AG08396 (cell line): ENCODE measurements at regions not wholly inside any gene's neighbourhood (a gene's known extent, or its start where the extent isn't known, plus 50 kb on each side); places are given as distances from the start of the nearest gene placed in this dataset.

Experiments used
- DNase-seq: peaks from one replicate; pipeline ENCODE4 v3.0.0; 2012; ENCODE audit warnings: low spot score, mixed read lengths

DNA sequence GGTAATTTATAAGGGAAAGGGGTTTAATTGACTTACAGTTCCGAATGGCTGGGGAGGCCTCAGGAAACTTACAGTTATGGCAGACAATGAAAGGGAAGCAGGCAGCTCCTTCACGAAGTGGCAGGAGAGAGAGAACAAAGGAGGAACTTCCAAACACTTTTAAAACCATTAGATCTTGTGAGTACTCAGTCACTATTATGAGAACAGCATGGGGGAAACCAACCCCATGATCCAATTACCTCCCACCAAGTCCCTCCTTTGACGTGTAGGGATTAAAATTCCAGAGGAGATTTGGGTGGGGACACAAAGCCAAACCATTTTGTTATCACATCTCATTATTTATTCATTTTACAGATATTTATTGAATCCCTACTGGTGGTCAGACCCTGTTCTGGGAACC lies 822.8 kb downstream of the GALC start:
- no peak for DNase-seq

DNA sequence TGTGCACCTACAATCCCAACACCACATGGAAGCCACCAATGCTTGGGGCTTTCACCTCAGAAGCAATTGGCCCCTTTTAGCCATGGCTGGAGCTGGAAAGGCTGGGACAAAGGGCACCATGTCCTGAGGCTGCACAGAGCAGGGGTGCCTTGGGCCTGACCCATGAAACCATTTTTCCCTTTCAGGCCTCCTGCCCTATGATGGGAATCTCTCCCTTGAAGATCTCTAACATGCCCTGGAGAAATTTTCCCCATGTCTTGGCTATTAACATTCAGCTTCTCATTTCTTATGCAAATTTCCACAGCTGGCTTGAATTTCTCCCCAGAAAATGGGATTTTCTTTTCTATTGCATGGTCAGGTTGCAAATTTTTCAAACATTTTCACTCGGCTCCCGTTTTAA lies 823.6 kb downstream of the GALC start:
- no peak for DNase-seq

DNA sequence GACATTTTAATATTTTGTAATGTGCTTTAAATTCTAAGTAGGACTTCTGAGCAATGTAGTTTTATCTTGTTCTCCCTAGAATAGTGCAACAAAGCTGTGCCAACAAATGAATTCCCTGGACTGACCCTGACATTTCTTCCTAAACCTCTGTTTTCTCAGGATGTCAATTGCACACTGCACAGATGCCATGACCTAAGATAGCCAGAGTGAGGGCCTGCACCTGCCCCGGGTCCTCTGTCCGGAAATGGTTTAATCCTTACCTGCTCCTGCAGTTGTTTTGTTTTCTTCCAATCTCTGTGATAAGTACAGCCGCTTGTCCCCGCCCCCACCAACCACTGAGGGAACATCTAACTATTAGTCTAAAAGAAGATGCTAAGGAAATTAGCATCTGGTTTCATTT lies 831.5 kb downstream of the GALC start:
- DNase-seq: no peak

DNA sequence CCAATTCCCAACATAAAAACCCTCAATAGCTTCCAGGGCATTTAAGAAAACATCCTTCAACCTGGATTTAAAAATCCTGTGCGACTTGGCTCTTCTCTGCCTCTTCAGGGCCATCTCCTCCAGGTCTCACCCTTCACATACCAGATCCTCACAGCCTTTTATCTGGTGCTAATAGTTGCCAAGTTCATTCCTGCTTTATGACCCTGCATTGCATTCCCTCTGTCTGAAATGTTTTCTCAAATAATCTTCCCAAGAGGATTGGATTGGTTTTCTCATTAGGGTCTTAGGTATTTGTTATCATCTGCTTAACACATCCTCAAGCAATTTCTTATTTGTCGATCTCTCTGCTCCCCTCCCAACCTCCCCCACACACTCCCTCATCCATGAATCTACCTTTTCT lies 832.0 kb downstream of the GALC start:
- DNase-seq: no peak

DNA sequence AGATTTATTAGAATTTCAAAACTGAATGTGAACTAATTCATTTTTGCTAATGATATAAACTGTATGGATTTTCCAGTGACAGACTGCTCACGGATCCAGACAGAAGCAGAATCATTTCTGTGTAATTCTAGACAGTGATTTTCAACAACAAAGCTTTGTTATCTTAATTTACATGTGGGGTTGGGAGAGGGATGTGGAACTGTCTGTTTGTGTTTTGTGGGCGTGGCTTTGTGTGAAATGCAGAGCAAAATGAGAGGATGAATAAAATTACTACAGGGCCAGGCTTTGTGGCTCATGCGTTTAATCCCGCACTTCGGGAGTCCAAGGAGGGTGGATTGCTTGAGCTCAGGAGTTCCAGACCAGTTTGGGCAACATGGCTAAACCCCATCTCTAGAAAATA lies 834.7 kb downstream of the GALC start:
- no peak for DNase-seq

DNA sequence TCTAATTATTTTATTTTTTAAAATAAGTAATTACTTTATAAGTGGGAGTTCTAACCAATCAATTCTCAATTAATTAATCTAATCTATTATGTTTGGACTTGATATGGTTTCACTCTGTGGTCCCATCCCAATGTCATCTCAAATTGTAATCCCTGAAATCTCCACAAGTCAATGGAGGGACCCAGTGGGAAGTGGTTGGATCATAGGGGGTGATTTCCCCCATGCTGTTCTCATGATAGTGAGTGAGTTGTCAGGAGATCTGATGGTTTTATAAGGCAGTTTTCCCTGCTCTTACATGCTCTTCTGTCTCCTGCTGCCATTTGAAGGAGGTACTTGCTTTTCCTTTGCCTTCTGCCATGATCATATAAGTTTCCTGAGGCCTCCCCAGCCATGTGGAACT lies 836.1 kb downstream of the GALC start:
- DNase-seq: no peak

DNA sequence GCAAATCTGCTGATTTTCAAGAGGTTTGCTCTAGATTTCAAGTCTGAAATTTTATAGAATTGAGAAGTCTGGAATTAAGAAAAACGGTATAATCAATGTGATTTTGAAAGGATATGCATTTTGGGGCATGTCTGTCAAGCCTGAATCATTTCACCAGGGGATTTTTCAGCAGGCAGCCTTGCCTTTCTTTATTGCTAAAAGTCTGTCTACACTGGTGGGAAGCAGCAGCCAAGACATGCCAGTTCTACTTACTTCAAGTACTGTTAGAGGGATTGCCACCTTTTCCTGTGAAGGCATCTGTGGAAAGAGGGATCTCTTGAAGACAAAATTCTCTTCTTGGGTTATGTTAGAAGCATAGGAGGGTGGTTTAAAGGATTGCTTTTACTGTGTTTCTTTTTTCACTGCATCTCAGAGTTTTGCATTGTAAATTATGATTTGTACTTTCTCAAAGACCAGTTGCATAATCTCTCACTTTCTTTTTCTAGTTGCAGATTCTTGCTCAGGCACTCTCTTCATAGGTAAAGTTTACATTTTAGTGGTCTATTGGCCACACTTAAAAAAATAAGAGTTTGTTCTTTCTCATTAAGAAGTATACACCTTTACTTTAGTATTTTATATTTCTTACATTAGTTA lies 837.0 kb downstream of the GALC start:
- DNase-seq: no peak

DNA sequence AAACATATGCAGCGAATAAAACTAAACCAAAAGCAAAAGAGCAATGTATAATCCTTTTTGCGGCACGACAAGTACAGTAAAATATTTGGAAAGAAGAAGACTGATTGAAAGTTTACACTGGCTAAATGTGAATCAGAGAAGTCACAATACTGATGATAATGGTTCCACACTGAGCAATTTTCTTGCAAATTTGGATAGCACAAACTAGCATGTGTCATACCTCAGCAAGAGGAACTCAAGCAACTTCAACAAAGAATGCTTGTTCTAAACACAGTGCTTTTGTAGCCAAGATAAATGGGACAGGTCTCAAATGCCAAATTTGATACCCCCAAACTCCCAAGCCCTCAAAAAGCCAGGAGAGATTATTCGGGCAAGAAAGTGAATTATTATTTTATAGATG lies 839.1 kb downstream of the GALC start:
- no peak for DNase-seq

DNA sequence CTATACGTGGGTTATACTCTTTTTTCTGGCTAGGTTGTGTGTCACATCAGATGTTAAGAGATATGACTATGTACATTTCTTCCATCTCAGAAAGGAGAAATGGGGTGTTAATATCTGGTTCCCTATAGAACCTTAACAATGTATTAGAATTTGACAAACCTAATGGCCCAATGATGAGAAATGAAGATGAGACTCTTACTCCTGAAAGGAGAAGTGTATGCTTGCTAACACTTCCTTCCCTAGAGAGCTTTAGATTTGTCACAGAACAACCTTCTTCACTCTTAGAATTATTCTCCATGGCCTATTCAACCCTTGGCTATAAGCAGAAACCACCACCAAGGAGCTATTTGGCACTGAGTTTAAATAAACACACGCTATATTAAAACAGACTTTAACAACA lies 839.6 kb downstream of the GALC start:
- DNase-seq: no peak

DNA sequence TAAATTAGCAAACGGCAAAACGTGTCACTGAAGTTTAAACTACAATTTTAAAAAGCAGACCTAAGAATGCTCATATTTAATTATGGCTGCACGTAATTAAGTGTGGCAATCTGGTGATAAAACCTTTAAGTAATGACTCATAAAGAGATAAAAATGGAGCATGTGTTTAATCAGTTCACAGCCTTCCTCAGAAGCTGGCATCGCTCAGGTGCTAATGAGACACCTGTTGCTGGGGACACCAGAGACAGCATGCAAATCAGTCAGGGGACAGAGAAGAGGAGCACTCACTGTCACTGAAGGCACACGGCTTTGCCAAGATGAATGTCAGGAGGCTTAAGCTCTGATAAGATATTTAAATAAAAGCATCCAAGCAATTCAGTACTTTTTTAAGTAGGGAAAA lies 840.3 kb downstream of the GALC start:
- no peak for DNase-seq

DNA sequence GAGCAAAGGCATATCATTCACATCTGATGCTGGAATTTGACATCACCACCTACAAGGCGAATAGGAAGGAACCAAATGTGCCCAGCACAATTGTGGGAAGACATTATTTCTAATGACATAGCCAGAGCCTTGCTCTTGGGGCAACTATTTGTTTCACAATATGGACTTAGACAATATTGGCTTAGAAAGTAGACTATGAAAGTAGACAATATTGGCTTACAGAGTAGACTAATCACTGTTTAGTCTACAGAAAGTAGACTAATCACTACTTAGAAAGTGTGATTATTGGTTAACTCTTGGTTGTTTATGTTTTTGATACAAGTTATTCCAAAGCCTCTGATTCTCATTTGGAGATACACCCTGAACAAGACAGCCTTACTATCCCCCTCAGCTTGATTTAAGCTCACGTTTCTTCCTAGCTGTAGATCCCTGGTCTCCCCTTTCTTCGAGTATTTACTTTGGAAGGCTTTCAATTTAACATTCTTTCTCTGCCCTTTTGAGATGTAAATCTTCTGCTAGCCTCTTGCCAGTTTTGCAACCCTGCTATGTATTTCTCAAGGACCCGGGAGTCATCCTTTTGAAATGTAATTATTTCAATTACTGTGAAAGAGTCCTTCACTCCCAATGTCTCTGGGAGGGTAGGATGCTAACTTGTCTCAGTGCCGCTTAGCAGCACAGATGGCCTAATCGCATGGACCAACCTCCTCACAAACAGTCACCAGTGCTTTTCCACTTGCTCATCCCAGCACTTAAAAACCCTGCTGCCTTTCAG lies 843.2 kb downstream of the GALC start:
- DNase-seq: peak; percentile 52

DNA sequence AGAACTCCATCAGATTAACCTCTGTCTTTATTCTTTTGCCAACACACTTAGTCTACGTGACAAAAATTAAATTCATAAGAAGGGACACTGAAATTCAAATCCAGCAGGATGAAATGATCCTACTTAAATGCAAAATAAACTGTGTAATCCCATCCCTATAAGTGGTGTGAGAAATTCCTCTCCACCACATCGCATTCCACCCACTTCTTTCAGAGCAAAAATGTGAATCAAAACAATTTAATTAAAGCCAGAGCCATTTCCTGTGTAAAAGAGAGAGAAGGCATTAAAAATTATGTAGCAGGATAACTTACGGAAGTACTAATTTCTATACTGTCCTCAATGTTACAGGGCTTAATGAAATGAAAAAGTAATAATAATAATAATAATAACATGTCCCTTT lies 844.3 kb downstream of the GALC start:
- DNase-seq: no peak

DNA sequence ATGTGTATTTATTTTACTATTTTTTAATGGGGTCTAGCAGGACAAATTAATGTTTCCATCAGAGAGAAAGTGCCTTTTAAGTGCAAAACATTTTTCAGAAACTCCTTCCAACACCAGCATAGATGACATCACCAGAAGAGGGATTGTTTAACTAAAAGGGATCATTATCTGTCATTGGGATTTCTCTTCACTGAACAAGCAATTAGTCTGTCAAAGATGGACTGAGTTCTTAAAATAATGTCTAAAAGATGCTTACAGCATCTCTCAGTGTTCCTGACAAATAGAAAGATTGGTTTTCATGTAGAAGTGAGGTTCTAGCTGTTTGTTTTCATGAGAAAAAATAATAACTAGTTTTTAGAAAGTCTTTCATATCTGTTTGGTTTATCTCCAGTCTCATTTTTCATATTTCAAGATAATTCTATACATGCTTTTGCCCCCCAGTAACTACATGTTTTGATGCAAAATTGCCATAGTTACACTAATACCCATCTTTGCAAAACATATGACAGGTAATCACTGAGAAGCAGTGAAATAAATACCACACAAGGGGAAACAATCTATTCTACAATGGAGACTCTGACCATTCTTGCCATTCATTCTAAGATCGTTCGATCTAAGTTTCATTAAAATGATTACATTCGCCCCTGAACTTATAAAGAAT lies 850.3 kb downstream of the GALC start:
- DNase-seq: no peak

DNA sequence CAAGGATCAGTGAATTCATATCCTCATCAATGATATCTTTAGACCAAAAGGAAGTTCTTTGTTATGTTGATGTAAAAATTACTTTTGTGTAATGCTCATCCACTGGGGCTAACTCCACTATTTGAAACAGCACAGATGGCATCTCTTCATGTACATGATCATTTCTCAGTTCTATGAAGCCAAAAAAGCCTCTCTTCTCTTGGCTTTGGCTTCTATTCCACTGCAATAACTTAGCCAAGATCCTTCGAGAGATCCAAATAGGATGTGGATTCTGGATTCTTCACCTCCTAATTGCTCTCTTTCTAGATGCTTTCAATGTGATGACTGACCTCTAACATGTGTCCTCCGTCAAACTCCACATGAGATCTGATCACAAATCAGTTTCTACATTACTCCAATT lies 851.2 kb downstream of the GALC start:
- no peak for DNase-seq

DNA sequence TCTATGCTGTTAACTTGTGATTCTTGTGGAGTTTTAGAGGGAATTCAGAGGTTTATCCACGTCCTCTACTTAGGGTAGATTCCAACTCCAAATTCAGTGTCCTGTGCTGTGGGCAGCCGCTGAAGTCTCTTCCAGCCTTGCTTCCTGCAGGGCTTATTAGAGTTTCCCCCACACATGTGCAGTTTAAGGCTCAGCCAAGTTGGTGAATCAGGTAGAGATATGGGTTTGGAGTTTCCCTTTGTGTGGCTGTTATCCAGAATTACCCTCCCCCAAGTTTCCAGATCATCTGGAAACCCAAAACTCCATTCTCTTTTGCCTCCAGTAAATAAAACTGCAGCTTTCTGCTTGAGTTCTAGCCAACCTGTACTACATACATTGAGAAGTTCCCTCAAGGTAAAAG lies 853.7 kb downstream of the GALC start:
- DNase-seq: no peak

DNA sequence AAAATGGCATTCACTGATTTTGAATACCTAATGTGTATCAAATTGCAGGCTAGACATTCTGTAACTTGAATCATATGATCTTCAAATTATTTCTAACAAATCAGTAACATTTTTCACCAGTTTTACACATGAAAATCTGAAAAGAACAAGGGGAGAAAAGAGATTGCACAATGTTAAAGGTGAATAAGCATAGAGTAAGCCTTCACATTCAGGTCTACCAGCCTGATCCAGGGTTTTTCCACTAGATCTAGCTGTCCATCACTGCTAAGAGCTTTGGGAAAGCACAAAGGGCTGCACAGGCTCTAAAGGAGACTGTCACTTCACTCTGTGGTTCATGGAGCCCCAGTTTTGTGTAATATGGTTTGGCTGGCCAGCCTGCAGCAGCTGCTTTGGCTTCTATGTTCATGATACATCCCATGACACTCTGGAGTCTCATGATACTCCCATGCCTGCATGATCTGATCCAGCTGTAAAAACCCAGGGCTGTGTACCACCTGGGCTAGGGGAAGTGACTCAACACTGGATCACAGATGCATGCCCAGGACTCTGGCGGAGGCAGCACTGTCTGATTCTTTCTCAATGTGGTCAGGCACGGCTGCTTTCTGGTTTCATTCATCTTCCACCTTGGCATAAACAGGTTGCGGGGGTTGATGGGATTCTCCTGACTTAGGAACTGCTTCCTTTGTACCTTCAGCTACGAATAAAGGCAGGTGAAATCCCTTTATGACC lies 859.7 kb downstream of the GALC start:
- peak; percentile 61 for DNase-seq

DNA sequence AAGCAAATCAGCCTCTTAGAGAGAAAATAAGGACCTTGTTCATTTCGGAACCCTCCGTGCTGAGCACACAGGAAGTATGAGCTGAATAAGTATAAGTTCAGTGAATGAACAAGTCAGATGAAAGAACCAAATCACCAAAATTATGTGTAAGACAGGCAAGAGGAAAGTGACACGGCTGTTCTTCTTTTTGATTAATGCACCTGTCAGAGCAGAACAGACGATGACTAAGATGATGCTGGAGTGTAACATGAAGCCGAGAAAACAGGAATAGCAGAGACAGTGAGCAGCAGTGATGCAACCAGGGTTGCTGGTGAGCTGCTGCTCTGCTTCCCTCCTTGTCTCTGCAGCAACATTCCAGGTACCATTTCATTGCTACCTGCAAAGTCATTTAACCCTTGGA lies 861.1 kb downstream of the GALC start:
- peak; percentile 29 for DNase-seq

DNA sequence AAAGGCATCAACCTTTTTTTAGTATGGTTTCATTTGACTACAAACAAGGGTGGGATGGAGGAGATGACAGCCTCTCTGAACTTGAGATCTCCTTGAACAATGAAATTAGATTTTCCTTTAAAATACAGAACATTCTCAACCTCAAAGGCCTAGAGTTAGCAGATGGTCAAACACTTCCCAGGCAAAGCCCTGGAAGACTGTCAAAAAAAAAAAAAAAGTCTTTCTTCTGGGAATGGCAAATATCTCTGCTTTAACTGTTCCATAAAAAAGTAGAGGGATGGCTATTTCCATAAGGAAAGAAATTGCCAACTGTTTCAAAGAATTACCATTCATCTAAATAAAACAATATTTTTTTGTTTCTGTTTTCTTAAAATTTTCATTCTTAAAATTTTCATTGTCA lies 870.8 kb downstream of the GALC start:
- DNase-seq: no peak

DNA sequence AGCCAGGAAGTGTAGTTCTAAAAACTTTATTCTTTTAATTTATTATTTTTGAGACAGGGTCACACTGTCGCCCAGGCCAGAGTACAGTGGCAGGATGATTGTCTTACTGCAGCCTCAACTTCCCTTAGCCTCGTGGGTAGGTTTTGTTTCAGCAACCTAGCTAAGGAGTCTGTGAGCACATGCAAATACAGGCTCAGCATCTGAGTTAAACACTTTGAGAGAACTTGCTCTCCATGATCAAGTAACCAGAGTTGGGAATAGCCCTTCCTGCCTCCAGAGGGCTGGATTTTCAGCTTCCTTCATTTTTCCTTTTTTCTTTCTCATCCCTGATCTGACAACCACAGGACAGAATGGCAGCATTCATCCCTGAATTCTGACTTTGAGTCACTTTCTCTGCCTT lies 871.3 kb downstream of the GALC start:
- DNase-seq: no peak

DNA sequence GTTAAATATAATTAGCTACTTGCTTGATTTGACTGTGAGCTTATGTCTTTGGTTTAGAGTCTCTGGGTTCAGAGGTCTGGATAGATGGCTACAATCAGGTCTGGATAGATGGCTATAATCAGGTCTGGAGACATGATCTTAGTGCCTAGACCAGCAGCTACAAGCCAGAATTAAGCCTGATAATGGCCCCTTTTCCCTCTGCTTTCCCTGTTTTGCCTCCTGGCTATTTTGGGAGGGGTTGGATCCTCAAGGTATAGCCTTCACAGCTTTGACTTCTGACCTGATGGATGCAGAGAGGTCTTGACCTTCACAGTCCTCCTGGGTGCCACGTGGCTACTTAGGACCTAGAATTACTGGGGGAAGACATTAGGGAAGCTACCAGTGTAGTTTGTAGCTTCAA lies 877.7 kb downstream of the GALC start:
- no peak for DNase-seq

DNA sequence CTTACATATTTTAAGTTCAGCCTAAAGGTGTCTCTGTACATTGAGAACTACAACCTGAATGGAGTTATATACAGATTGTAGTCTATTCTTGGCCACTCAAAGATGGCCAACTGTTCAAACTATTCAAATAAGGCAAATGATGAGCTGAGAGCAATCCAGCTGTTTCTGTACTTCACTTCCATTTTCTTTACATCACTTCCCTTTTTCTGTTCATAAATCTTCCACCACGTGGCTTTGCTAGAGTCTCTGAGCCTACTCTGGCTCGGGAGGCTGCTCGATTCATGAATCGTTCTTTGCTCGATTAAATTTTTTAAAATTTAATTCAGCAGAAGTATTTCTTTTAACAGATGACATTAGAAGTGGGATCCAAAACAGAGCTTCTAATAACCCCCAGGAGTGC lies 879.7 kb downstream of the GALC start:
- no peak for DNase-seq

DNA sequence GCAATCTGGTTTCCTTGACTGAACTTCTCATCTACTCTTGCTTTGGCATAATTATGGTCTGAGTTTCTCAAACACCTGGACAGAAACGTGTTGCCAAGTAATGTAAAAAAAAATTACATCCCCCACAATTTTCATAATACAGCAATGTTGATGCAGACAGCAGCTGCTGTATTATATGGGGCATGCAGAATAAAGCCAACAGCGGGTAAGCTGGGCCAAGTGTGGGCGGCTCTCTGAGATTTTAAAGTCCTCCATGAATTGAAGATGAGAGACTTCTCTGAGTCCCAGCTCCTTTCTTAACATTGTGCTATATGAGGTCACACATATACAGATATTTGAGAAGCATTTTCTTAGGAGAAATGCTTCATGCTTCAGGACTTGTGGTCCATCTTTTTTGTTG lies 881.2 kb downstream of the GALC start:
- no peak for DNase-seq

DNA sequence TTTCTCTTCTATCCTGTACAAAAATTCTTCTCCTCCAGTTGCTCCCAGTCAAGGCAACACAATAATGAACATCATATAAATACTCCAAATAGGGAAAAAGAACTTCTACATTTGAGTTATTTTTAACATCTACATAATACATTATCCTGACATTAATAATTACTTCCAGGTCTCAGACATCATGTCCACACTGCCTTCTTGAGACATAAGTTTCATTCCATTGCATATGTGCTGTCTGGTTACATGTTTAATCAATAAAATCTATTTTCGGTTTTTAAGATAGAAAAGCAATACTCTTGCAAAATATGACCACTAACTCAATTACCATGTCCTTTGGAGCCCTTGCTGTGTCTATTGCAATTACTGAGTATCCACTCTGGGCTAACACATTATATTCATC lies 881.9 kb downstream of the GALC start:
- DNase-seq: no peak
